ENCODE measurements at regions not wholly inside any gene's neighbourhood (a gene's known extent, or its start where the extent isn't known, plus 50 kb on each side); places are given as distances from the start of the nearest gene placed in this dataset.

DNA sequence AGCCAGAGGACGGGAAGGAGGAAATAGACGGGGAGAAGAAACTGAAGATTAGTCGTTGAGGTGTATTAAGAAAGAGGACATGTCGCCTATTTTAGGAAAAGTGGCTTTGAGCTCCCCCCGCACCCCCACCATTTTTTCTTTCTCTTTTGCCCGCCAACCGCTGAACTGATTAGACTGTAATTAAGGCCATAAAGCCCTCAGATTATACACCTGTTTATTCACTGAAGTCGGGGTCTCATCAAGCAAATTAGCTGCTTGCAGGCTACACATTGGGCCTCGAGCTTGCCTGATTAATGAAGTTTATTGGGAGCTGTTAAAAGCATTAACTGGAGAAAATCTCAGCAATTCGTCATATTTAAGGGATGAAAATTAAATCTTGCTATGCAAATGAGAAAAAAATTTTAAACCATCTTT is 119.4 kb upstream of the RRP15 start:
- peaks cover 3% of the 10 kb centered on the region for H3K4me1 ChIP-seq (ENCODE audit: control insufficient read depth, insufficient read depth, low read length)
- H3K27me3 ChIP-seq (ENCODE audit: control insufficient read depth, insufficient read depth, low read length, poor library complexity, severe bottlenecking): peaks cover 38% of the 10 kb centered on the region
- no peaks in the 10 kb centered on the region for H3K9me3 ChIP-seq (ENCODE audit: control insufficient read depth, low read length)
- no peak overlapping the region for H3K27ac ChIP-seq (ENCODE audit: insufficient read depth, low read depth, low read length, poor library complexity, severe bottlenecking)
- 2 to 6% methylated on average over 10 of the region's 10 CpGs for WGBS, 2 experiments
- H3K4me3 ChIP-seq (ENCODE audit: insufficient read depth, low read depth, low read length): peak overlapping the region; percentile 53
- no peaks in the 10 kb centered on the region for H3K36me3 ChIP-seq (ENCODE audit: control insufficient read depth, insufficient read depth, low read length)

DNA sequence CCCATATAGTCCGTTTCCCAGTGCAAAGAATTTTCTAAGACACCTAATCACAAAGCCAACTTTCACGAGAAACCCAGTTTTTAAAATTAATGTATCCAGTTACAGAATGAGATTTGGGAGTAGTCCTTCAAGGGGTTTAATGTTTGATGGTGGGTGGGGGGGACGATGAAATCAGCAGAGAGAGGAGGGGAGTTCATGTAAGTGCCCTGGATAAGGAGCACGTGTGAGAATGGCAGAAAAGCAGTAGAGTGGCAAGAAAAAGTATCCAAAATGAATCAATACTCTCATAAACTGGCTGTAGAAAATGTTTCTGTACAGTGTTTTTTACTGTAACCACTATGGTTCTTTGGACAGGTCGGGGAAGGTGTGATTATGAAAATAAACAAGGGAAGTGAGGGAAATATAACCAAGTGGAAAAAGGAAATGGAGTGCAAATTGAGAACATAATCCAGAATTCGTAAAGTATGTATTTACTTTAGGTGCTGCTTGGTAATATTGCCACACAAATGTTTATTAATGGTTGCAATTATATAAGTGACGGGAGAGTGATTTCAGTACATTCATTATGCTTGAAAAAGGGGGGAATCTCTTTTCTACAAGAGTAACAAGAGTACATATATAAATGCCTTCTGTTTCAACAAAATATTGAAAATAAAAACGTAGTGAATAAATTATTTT is 118.7 kb upstream of the RRP15 start:
- H3K4me3 ChIP-seq (ENCODE audit: insufficient read depth, low read depth, low read length): no peak overlapping the region

DNA sequence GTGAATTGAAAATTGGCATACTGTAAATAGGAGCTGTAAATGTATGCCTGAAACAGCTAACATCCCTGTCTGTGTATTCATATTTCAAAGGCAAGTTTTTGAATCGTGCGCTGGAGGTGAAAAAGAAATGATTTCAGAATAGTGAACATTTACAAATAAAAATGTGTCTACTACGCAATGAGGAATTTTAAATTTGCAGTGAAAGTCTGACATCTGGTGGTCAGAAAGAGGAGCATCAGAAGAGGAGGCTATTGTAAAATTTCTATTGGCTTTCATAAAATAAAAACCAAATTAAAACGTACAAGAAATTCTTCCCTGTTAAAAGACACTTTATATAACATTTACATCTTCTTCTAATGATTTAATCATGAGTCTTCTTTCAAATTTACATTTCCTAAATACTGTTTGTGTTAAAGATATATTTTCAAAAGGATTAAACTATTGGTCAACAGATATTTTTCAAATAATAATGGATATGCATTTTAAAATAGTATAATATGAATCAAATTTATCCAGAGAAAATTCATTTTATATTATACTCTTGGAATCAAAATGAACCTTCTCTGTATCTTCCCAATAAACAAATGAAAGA is 113.7 kb upstream of the RRP15 start:
- no peak overlapping the region for H3K4me3 ChIP-seq (ENCODE audit: insufficient read depth, low read depth, low read length)
- H3K4me1 ChIP-seq (ENCODE audit: control insufficient read depth, insufficient read depth, low read length): no peaks in the 10 kb centered on the region
- H3K9me3 ChIP-seq (ENCODE audit: control insufficient read depth, low read length): no peaks in the 10 kb centered on the region
- H3K36me3 ChIP-seq (ENCODE audit: control insufficient read depth, insufficient read depth, low read length): no peaks in the 10 kb centered on the region
- 5 to 17% methylated on average over 1 to 4 of the region's 4 CpGs for WGBS, 2 experiments
- H3K27me3 ChIP-seq (ENCODE audit: control insufficient read depth, insufficient read depth, low read length, poor library complexity, severe bottlenecking): peaks cover 6% of the 10 kb centered on the region
- no peak overlapping the region for H3K27ac ChIP-seq (ENCODE audit: insufficient read depth, low read depth, low read length, poor library complexity, severe bottlenecking)

More for the DNA sequence above, 118.7 kb upstream of the RRP15 start:
- no peaks in the 10 kb centered on the region for H3K36me3 ChIP-seq (ENCODE audit: control insufficient read depth, insufficient read depth, low read length)
- peaks cover 3% of the 10 kb centered on the region for H3K4me1 ChIP-seq (ENCODE audit: control insufficient read depth, insufficient read depth, low read length)
- no peak overlapping the region for H3K27ac ChIP-seq (ENCODE audit: insufficient read depth, low read depth, low read length, poor library complexity, severe bottlenecking)
- H3K9me3 ChIP-seq (ENCODE audit: control insufficient read depth, low read length): no peaks in the 10 kb centered on the region
- H3K27me3 ChIP-seq (ENCODE audit: control insufficient read depth, insufficient read depth, low read length, poor library complexity, severe bottlenecking): peaks cover 38% of the 10 kb centered on the region
- WGBS, 2 experiments: 36 to 39% methylated on average over 5 to 6 of the region's 8 CpGs

DNA sequence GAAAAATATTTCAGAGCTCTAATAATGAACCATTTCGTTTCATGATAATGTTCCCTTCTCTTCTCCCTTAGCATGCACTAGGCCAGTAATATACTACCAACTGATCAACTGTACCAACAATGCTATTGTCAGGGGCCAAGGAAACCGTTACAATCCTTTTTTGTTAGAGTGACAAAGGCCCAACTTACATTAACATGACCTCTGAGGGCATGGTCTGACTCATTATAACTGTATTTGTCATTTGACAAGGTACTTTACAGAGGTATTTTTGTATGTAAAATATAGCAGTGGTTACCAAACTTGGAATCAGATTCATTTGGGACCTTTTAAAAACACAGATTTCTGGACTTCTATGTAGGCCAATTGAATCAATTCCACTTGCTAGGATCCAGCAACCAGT is 102.6 kb upstream of the RRP15 start:
- Histone ChIP-seq H3K27me3 (ENCODE audit: control insufficient read depth, insufficient read depth, low read length, poor library complexity, severe bottlenecking) (no peaks in the 10 kb centered on the region), H3K4me1 (ENCODE audit: control insufficient read depth, insufficient read depth, low read length) (no peaks in the 10 kb centered on the region), H3K27ac (ENCODE audit: insufficient read depth, low read depth, low read length, poor library complexity, severe bottlenecking) (no peak overlapping the region), H3K4me3 (ENCODE audit: insufficient read depth, low read depth, low read length) (no peak overlapping the region), H3K9me3 (ENCODE audit: control insufficient read depth, low read length) (no peaks in the 10 kb centered on the region), H3K36me3 (ENCODE audit: control insufficient read depth, insufficient read depth, low read length) (no peaks in the 10 kb centered on the region)
- 65 to 86% methylated on average over 2 of the region's 2 CpGs for WGBS, 2 experiments

DNA sequence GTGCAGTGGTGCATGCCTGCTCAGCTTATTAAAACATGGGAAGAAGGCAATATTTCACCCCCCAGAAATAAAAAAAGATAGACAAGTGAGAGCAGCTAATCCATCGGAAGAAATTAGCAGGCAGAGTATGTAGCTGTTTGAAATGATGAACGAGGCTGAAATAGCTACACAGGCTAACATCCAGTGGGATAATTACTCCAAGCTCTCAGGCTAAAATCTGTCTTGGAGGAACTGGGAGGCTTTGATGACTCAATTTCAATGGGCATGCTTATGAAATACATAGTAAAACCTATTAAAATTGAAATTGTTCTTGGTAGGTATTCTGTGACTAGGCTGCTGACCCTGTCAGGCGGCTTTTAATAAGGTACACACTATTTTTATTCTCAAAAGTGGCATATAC is 84.1 kb upstream of the RRP15 start:
- no peak overlapping the region for H3K27ac ChIP-seq (ENCODE audit: insufficient read depth, low read depth, low read length, poor library complexity, severe bottlenecking)
- no peaks in the 10 kb centered on the region for H3K36me3 ChIP-seq (ENCODE audit: control insufficient read depth, insufficient read depth, low read length)
- H3K4me1 ChIP-seq (ENCODE audit: control insufficient read depth, insufficient read depth, low read length): no peaks in the 10 kb centered on the region
- H3K9me3 ChIP-seq (ENCODE audit: control insufficient read depth, low read length): no peaks in the 10 kb centered on the region
- H3K4me3 ChIP-seq (ENCODE audit: insufficient read depth, low read depth, low read length): no peak overlapping the region
- 95 to 96% methylated on average over 3 of the region's 3 CpGs for WGBS, 2 experiments
- H3K27me3 ChIP-seq (ENCODE audit: control insufficient read depth, insufficient read depth, low read length, poor library complexity, severe bottlenecking): no peaks in the 10 kb centered on the region

GRCh38 chr1:218201601-218202000 is 83.5 kb upstream of the RRP15 start:
- Histone ChIP-seq H3K27me3 (ENCODE audit: control insufficient read depth, insufficient read depth, low read length, poor library complexity, severe bottlenecking) (no peaks in the 10 kb centered on the region), H3K9me3 (ENCODE audit: control insufficient read depth, low read length) (no peaks in the 10 kb centered on the region), H3K4me1 (ENCODE audit: control insufficient read depth, insufficient read depth, low read length) (no peaks in the 10 kb centered on the region), H3K27ac (ENCODE audit: insufficient read depth, low read depth, low read length, poor library complexity, severe bottlenecking) (no peak overlapping the region), H3K4me3 (ENCODE audit: insufficient read depth, low read depth, low read length) (no peak overlapping the region), H3K36me3 (ENCODE audit: control insufficient read depth, insufficient read depth, low read length) (no peaks in the 10 kb centered on the region)
- WGBS, 2 experiments: 73 to 97% methylated on average over 1 of the region's 1 CpG

DNA sequence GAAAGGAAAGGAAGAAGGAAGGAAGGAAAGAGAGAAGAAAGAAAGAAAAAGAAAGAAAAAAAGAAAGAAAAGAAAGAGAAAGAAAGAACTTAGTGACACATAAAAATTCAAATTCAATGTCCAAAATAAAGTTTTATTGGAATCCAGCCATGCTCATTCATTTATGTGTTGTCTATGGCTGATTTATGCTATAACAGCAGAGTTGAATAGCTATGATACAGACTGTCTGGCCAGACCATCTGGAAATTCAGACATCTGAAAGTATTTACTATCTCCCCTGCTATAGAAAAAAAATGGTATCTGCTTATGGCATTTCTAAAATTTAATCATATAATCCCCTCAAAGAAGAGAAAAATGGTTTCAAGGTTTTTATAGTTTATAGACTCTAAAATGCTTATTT is 79.4 kb upstream of the RRP15 start:
- no peaks in the 10 kb centered on the region for H3K36me3 ChIP-seq (ENCODE audit: control insufficient read depth, insufficient read depth, low read length)
- no peaks in the 10 kb centered on the region for H3K9me3 ChIP-seq (ENCODE audit: control insufficient read depth, low read length)
- no peak overlapping the region for H3K4me3 ChIP-seq (ENCODE audit: insufficient read depth, low read depth, low read length)
- no peaks in the 10 kb centered on the region for H3K27me3 ChIP-seq (ENCODE audit: control insufficient read depth, insufficient read depth, low read length, poor library complexity, severe bottlenecking)
- H3K4me1 ChIP-seq (ENCODE audit: control insufficient read depth, insufficient read depth, low read length): no peaks in the 10 kb centered on the region
- H3K27ac ChIP-seq (ENCODE audit: insufficient read depth, low read depth, low read length, poor library complexity, severe bottlenecking): no peak overlapping the region

- H3K27me3 ChIP-seq (ENCODE audit: control insufficient read depth, insufficient read depth, low read length, poor library complexity, severe bottlenecking): no peaks in the 10 kb centered on the region
- H3K9me3 ChIP-seq (ENCODE audit: control insufficient read depth, low read length): no peaks in the 10 kb centered on the region
- no peak overlapping the region for H3K4me3 ChIP-seq (ENCODE audit: insufficient read depth, low read depth, low read length)
- no peaks in the 10 kb centered on the region for H3K4me1 ChIP-seq (ENCODE audit: control insufficient read depth, insufficient read depth, low read length)
- no peak overlapping the region for H3K27ac ChIP-seq (ENCODE audit: insufficient read depth, low read depth, low read length, poor library complexity, severe bottlenecking)
- 92 to 100% methylated on average over 3 of the region's 3 CpGs for WGBS, 2 experiments
- H3K36me3 ChIP-seq (ENCODE audit: control insufficient read depth, insufficient read depth, low read length): no peaks in the 10 kb centered on the region
Observed at GRCh38 chr1:218207194-218207593, 77.9 kb upstream of the RRP15 start.

- 90 to 91% methylated on average over 3 of the region's 3 CpGs for WGBS, 2 experiments
- Histone ChIP-seq H3K27ac (ENCODE audit: insufficient read depth, low read depth, low read length, poor library complexity, severe bottlenecking) (no peak overlapping the region), H3K27me3 (ENCODE audit: control insufficient read depth, insufficient read depth, low read length, poor library complexity, severe bottlenecking) (no peaks in the 10 kb centered on the region), H3K4me3 (ENCODE audit: insufficient read depth, low read depth, low read length) (no peak overlapping the region), H3K9me3 (ENCODE audit: control insufficient read depth, low read length) (no peaks in the 10 kb centered on the region), H3K4me1 (ENCODE audit: control insufficient read depth, insufficient read depth, low read length) (no peaks in the 10 kb centered on the region), H3K36me3 (ENCODE audit: control insufficient read depth, insufficient read depth, low read length) (no peaks in the 10 kb centered on the region)
Observed at GRCh38 chr1:218209351-218209861, 75.7 kb upstream of the RRP15 start.

DNA sequence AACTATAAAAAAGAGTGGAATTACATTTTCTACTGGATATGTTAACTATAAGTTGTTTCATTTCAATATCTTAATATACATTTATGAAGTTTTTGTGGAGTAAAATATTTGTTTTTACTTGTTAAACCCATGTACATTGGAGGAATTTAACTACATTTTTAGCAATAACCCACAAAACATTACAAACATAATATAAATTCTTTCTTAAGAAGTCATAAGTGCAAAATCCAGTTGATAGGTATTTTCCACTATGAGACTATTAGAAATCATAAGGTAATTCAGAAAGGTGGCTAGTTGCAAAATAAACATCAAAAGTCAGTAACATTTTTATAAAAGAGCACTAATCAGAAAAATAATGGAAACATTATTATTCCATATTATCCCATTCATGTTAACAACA is 73.9 kb upstream of the RRP15 start:
- H3K36me3 ChIP-seq (ENCODE audit: control insufficient read depth, insufficient read depth, low read length): no peaks in the 10 kb centered on the region
- no peaks in the 10 kb centered on the region for H3K9me3 ChIP-seq (ENCODE audit: control insufficient read depth, low read length)
- H3K27ac ChIP-seq (ENCODE audit: insufficient read depth, low read depth, low read length, poor library complexity, severe bottlenecking): no peak overlapping the region
- no peaks in the 10 kb centered on the region for H3K4me1 ChIP-seq (ENCODE audit: control insufficient read depth, insufficient read depth, low read length)
- no peaks in the 10 kb centered on the region for H3K27me3 ChIP-seq (ENCODE audit: control insufficient read depth, insufficient read depth, low read length, poor library complexity, severe bottlenecking)
- no peak overlapping the region for H3K4me3 ChIP-seq (ENCODE audit: insufficient read depth, low read depth, low read length)
